Caco-2 (cell line): ENCODE measurements at regions not wholly inside any gene's neighbourhood (a gene's known extent, or its start where the extent isn't known, plus 50 kb on each side); places are given as distances from the start of the nearest gene placed in this dataset.

ENCODE experiments used
- BruUV-seq: library from RNA; stranded (reverse); fragments of 400-500 nt; replicated peaks from 2 replicates; lab custom pipeline; 2021; lab: Mats Ljungman, UMichigan
- CTCF ChIA-PET: fragments of 300-600 bp; sonication (Branson Sonifier 250); formaldehyde crosslinking; loops from one replicate; lab custom pipeline; 2022; ENCODE audit warnings: antibody characterized with exemption; lab: Charles Lee
- POLR2A ChIA-PET: fragments of 300-600 bp; sonication (Branson Sonifier 250); formaldehyde crosslinking; loops from one replicate; lab custom pipeline; 2022; ENCODE audit warnings: antibody characterized with exemption; lab: Charles Lee
- DNase-seq, 2 experiments: peaks; one replicate each; pipeline versions ENCODE4 v3.0.0 to v3.0.0-alpha.2; 2020 to 2022
- H3K27me3 ChIP-seq: replicated peaks from 2 replicates; pipeline ENCODE4 v1.6.0; 2011; ENCODE audit warnings: low read length; ENCODE audit not compliant: control insufficient read depth, insufficient read depth
- H3K36me3 ChIP-seq: 2 replicates; pipeline ENCODE4 v1.5.1; 2011; ENCODE audit warnings: low read length; ENCODE audit not compliant: control insufficient read depth, insufficient read depth
- H3K4me1 ChIP-seq: fragments of 250-450 bp; sonication (Bioruptor Pico); 2 replicates; pipeline ENCODE4 v1.5.1; 2020; ENCODE audit warnings: mild to moderate bottlenecking
- H3K4me3 ChIP-seq: 2 replicates; pipeline ENCODE4 v1.5.1; 2011; ENCODE audit warnings: low read depth, mild to moderate bottlenecking, control low read depth, low read length
- H3K9me3 ChIP-seq: fragments of 250-450 bp; sonication (Bioruptor Pico); 2 replicates; pipeline ENCODE4 v1.5.1; 2020; ENCODE audit warnings: mild to moderate bottlenecking, moderate library complexity
- H3K27ac Mint-ChIP-seq: one replicate; pipeline ENCODE4 v1.8.0; 2022; ENCODE audit warnings: mixed read lengths; ENCODE audit not compliant: unreplicated experiment
- H3K27me3 Mint-ChIP-seq: one replicate; pipeline ENCODE4 v1.8.0; 2022; ENCODE audit warnings: mixed read lengths; ENCODE audit not compliant: insufficient read depth, unreplicated experiment
- H3K36me3 Mint-ChIP-seq: one replicate; pipeline ENCODE4 v1.8.0; 2022; ENCODE audit warnings: mild to moderate bottlenecking, mixed read lengths; ENCODE audit not compliant: insufficient read depth, unreplicated experiment
- H3K4me1 Mint-ChIP-seq: one replicate; pipeline ENCODE4 v1.8.0; 2022; ENCODE audit warnings: low read depth, mixed read lengths; ENCODE audit not compliant: unreplicated experiment
- H3K4me3 Mint-ChIP-seq: one replicate; pipeline ENCODE4 v1.8.0; 2022; ENCODE audit warnings: mild to moderate bottlenecking, moderate library complexity, mixed read lengths; ENCODE audit not compliant: unreplicated experiment
- H3K9me3 Mint-ChIP-seq: one replicate; pipeline ENCODE4 v1.8.0; 2022; ENCODE audit warnings: mixed read lengths; ENCODE audit not compliant: unreplicated experiment
- CTCF ChIP-seq, 2 experiments: fragments of 200-600 bp in 1 of 2; IDR thresholded peaks; 1 replicate in 1 of 2; 2 replicates in 1 of 2; pipeline versions ENCODE4 v1.5.1 to v1.8.0; 2011 to 2022; ENCODE audit warnings: antibody characterized with exemption in 1 of 2, control low read depth in 1 of 2, inconsistent platforms in 1 of 2, low read depth in 1 of 2, low read length in 1 of 2, mild to moderate bottlenecking in 1 of 2, moderate library complexity in 1 of 2; ENCODE audit not compliant: insufficient read depth in 1 of 2, severe bottlenecking in 1 of 2, unreplicated experiment in 1 of 2
- intact Hi-C: fragments of 100-400 bp; cut with micrococcal nuclease; formaldehyde crosslinking; loops from one replicate; pipeline ENCODE4 v1.10.0; 2022; ENCODE audit not compliant: unreplicated experiment

DNA sequence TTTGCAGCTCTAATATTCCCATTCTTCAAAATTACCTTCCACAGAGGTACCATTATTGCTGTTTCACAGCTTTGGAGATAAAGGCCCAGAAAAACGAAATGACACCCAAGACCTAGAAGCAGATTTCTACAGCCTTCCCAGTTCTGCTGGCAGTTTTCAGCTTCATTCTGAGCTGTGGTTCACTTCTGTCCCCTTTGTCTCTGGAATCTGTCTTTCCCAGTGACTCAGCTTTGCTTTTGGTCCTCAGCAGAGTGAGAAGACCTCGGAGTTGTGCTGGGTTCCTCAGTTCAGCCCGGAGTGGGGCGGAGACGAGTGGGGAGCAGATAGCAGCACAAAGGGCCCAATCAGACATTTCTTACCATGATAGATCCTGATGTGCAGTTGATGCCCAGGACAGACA, 180.7 kb upstream of the CXCR4 start:
- no peak for DNase-seq
- Mint-ChIP-seq H3K4me1 (no peaks in the 10 kb centered on the region), H3K9me3 (no peaks in the 10 kb centered on the region), H3K4me3 (no peak overlapping the region), H3K36me3 (no peaks in the 10 kb centered on the region), H3K27ac (no peak overlapping the region), H3K27me3 (peaks cover 11% of the 10 kb centered on the region)
- Histone ChIP-seq H3K27me3 (no peaks in the 10 kb centered on the region), H3K9me3 (no peaks in the 10 kb centered on the region), H3K4me3 (no peak overlapping the region), H3K36me3 (no peaks in the 10 kb centered on the region), H3K4me1 (no peaks in the 10 kb centered on the region)
- BruUV-seq, result no TSS peak
- TF ChIP-seq CTCF (IDR thresholded peaks at IDR 0.05; ENCODE audit: insufficient read depth in 1 of 2, low read depth in 1 of 2, low read length in 1 of 2, severe bottlenecking in 1 of 2, unreplicated experiment in 1 of 2), result no peak
- intact Hi-C loops, result no loop called here
- ChIA-PET CTCF (no interaction called here), POLR2A (no interaction called here)

GRCh38 chr2:136297994-136298393, 180.0 kb upstream of the CXCR4 start:
- H3K36me3 Mint-ChIP-seq, result no peaks in the 10 kb centered on the region
- DNase-seq, result no peak
- Histone ChIP-seq H3K27me3 (no peaks in the 10 kb centered on the region), H3K36me3 (no peaks in the 10 kb centered on the region), H3K4me1 (no peaks in the 10 kb centered on the region), H3K9me3 (no peaks in the 10 kb centered on the region), H3K4me3 (no peak overlapping the region)
- intact Hi-C loops, result no loop called here
- no peak overlapping the region for H3K27ac Mint-ChIP-seq
- no peak for TF ChIP-seq CTCF (IDR thresholded peaks at IDR 0.05; ENCODE audit: insufficient read depth in 1 of 2, low read depth in 1 of 2, low read length in 1 of 2, severe bottlenecking in 1 of 2, unreplicated experiment in 1 of 2)
- no peaks in the 10 kb centered on the region for H3K9me3 Mint-ChIP-seq
- POLR2A ChIA-PET, result no interaction called here
- peaks cover 10% of the 10 kb centered on the region for H3K27me3 Mint-ChIP-seq
- H3K4me1 Mint-ChIP-seq, result no peaks in the 10 kb centered on the region
- H3K4me3 Mint-ChIP-seq, result no peak overlapping the region
- BruUV-seq, result no TSS peak
- CTCF ChIA-PET, result no interaction called here

DNA sequence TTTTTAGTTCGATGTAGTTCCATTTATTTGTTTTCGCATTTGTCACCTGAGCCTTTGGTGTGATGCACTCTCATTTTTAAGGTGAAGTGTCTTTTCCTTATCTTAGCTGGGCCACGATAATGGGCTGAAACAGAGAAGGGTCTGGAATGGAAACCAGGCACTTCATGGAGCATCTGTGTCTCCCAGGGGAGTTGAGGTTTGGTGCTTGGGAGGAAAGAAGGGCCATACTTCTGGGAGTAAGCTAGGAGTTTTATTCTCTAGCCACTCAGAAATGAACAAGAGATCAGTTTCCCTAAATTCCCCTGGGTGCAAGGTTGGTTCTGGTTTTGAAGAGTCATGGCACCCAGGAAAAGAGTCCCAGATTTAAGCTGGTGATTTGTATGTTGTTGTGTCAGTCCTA, 179.4 kb upstream of the CXCR4 start:
- Mint-ChIP-seq H3K27ac (no peak overlapping the region), H3K36me3 (no peaks in the 10 kb centered on the region), H3K27me3 (peaks cover 7% of the 10 kb centered on the region), H3K4me3 (no peak overlapping the region), H3K9me3 (no peaks in the 10 kb centered on the region), H3K4me1 (no peaks in the 10 kb centered on the region)
- TF ChIP-seq CTCF (IDR thresholded peaks at IDR 0.05; ENCODE audit: insufficient read depth in 1 of 2, low read depth in 1 of 2, low read length in 1 of 2, severe bottlenecking in 1 of 2, unreplicated experiment in 1 of 2), result no peak
- intact Hi-C loops, result no loop called here
- no peaks in the 10 kb centered on the region for H3K4me1 ChIP-seq
- H3K27me3 ChIP-seq, result no peaks in the 10 kb centered on the region
- ChIA-PET POLR2A (no interaction called here), CTCF (no interaction called here)
- H3K4me3 ChIP-seq, result no peak overlapping the region
- no peak for DNase-seq
- H3K9me3 ChIP-seq, result no peaks in the 10 kb centered on the region
- BruUV-seq, result no TSS peak
- no peaks in the 10 kb centered on the region for H3K36me3 ChIP-seq
